ENCODE measurements at regions not wholly inside any gene's neighbourhood (a gene's known extent, or its start where the extent isn't known, plus 50 kb on each side); places are given as distances from the start of the nearest gene placed in this dataset.
A peak's percentile ranks its signal among the peaks of the same experiment; 100 is the strongest.

GRCh38 chr7:106176414-106177299 lies 64.5 kb upstream of the SYPL1 start:
- Histone ChIP-seq H3K27me3 (ENCODE audit: insufficient read depth, low read length) (no peaks in the 10 kb centered on the region), H3K36me3 (ENCODE audit: control insufficient read depth in 1 of 2, insufficient read depth in 2 of 2, low read length in 2 of 2) (no peaks in the 10 kb centered on the region), H3K9me3 (ENCODE audit: control insufficient read depth in 1 of 2, insufficient read depth in 1 of 2, low read depth in 1 of 2, low read length in 2 of 2) (no peaks in the 10 kb centered on the region), H3K27ac (ENCODE audit: low read depth, low read length) (no peak overlapping the region), H4K20me1 (ENCODE audit: insufficient read depth) (no peaks in the 10 kb centered on the region), H3K4me2 (ENCODE audit: low read length) (peak overlapping the region; percentile 55), H3K4me3 (replicated peaks in 1 of 2; ENCODE audit: low read depth in 1 of 2, low read length in 2 of 2) (no peak overlapping the region), H2AFZ (ENCODE audit: low read depth, low read length, poor library complexity, severe bottlenecking) (peak overlapping the region; percentile 99), H3K9ac (ENCODE audit: low read length) (no peak overlapping the region), H3K4me1 (ENCODE audit: control insufficient read depth in 1 of 2, insufficient read depth in 2 of 2, low read length in 2 of 2) (peaks cover 0 to 9% of the 10 kb centered on the region in 2 experiments; a peak in 2 of 4 replicates), H3K79me2 (ENCODE audit: insufficient read depth, low read length) (no peaks in the 10 kb centered on the region), H3K9me2 (ENCODE audit: insufficient read depth) (no peaks in the 10 kb centered on the region)
- ATAC-seq (peak; percentile 92), DNase-seq (ENCODE audit: low read depth, low spot score) (peak; percentile 51)
- CTCF ChIA-PET, result interaction anchor here (0.6 to 5.0 kb wide), 24 partner anchors 8 to 974 kb away, joined by 3 to 127 read pairs (median 5); partner anchors contain the start of gene CCDC71L
- intact Hi-C loops (cut with micrococcal nuclease), result loop anchor here (1.0 to 5.0 kb wide), 9 partner anchors 111 to 976 kb away; no protein-coding TSS in a partner anchor
- RAD21 ChIA-PET (ENCODE audit: low non-redundant PET in 1 of 2, low total read pairs in 2 of 2, uncharacterized antibody in 2 of 2, unreplicated experiment in 2 of 2), result interaction anchor here (0.6 to 3.2 kb wide), 13 partner anchors 40 to 770 kb away, joined by 3 to 30 read pairs (median 5); partner anchors contain the start of gene NAMPT (in 1 of the 2)
- TF ChIP-seq RAD21 (IDR thresholded peaks at IDR 0.05; ENCODE audit: low read depth) (peak; percentile 98), YY1 (IDR thresholded peaks at IDR 0.05; ENCODE audit: extremely low read depth, insufficient replicate concordance, low read depth, low read length) (peak; percentile 72), SP1 (IDR thresholded peaks at IDR 0.05; ENCODE audit: low read depth) (no peak)
- TF ChIP-seq, protein P1, sequence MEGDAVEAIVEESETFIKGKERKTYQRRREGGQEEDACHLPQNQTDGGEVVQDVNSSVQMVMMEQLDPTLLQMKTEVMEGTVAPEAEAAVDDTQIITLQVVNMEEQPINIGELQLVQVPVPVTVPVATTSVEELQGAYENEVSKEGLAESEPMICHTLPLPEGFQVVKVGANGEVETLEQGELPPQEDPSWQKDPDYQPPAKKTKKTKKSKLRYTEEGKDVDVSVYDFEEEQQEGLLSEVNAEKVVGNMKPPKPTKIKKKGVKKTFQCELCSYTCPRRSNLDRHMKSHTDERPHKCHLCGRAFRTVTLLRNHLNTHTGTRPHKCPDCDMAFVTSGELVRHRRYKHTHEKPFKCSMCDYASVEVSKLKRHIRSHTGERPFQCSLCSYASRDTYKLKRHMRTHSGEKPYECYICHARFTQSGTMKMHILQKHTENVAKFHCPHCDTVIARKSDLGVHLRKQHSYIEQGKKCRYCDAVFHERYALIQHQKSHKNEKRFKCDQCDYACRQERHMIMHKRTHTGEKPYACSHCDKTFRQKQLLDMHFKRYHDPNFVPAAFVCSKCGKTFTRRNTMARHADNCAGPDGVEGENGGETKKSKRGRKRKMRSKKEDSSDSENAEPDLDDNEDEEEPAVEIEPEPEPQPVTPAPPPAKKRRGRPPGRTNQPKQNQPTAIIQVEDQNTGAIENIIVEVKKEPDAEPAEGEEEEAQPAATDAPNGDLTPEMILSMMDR (IDR thresholded peaks at IDR 0.05 in 2 of 3, conservative IDR thresholded peaks at IDR 0.05 in 1 of 3; ENCODE audit: borderline replicate concordance in 1 of 3, insufficient read depth in 1 of 3, low read depth in 2 of 3, low read length in 2 of 3), result peak; percentile 91 to 96 (median 96)
- BruUV-seq (replicated peaks), result no TSS peak
- POLR2A ChIA-PET, result interaction anchor here (0.6 to 2.3 kb wide), 3 partner anchors 286 to 515 kb away, joined by 3 to 10 read pairs (median 4); no protein-coding TSS in a partner anchor

Measured in HCT116 (cell line).